Activated CD4-positive, alpha-beta T cell treated with anti-CD3 and anti-CD28 coated beads, Interleukin-2, amount 50 U/mL, for 24 hours (primary cell): ENCODE measurements at regions not wholly inside any gene's neighbourhood (a gene's known extent, or its start where the extent isn't known, plus 50 kb on each side); places are given as distances from the start of the nearest gene placed in this dataset.

Source experiments
- DNase-seq, 2 donors: peaks; one replicate each; pipeline ENCODE4 v3.0.0-alpha.2; 2020; ENCODE audit warnings: low read depth in 1 of 2, low spot score in 1 of 2

GRCh38 chr4:4694827-4695226 lies 153.0 kb upstream of the STX18 start:
- no peak for DNase-seq

- no peak for DNase-seq
These were observed 152.5 kb upstream of the STX18 start for GRCh38 chr4:4694296-4694772.

- DNase-seq, result no peak
These were observed 152.0 kb upstream of the STX18 start for GRCh38 chr4:4693755-4694295.

GRCh38 chr4:4693258-4693657 lies 151.4 kb upstream of the STX18 start:
- DNase-seq, result no peak

- DNase-seq, result no peak
These were observed 149.0 kb upstream of the STX18 start for GRCh38 chr4:4690854-4691253.

GRCh38 chr4:4689694-4690440 lies 148.0 kb upstream of the STX18 start:
- no peak for DNase-seq

- no peak for DNase-seq
These were observed 146.3 kb upstream of the STX18 start for GRCh38 chr4:4687935-4688727.

- DNase-seq, result no peak
These were observed 145.3 kb upstream of the STX18 start for GRCh38 chr4:4687100-4687499.

- DNase-seq, result no peak
These were observed 144.3 kb upstream of the STX18 start for GRCh38 chr4:4685810-4686795.

- DNase-seq, result no peak
These were observed 139.8 kb upstream of the STX18 start for GRCh38 chr4:4681653-4682052.

GRCh38 chr4:4680758-4681157 lies 138.9 kb upstream of the STX18 start:
- DNase-seq, result no peak

GRCh38 chr4:4680243-4680642 lies 138.4 kb upstream of the STX18 start:
- no peak for DNase-seq

GRCh38 chr4:4677556-4678522 lies 136.0 kb upstream of the STX18 start:
- no peak for DNase-seq

GRCh38 chr4:4675641-4676040 lies 133.8 kb upstream of the STX18 start:
- DNase-seq, result no peak

GRCh38 chr4:4675051-4675581 lies 133.3 kb upstream of the STX18 start:
- no peak for DNase-seq

GRCh38 chr4:4673070-4673469 lies 131.2 kb upstream of the STX18 start:
- no peak for DNase-seq

GRCh38 chr4:4672402-4672801 lies 130.6 kb upstream of the STX18 start:
- DNase-seq, result no peak

GRCh38 chr4:4671774-4672349 lies 130.0 kb upstream of the STX18 start:
- DNase-seq, result no peak

GRCh38 chr4:4670869-4671268 lies 129.0 kb upstream of the STX18 start:
- no peak for DNase-seq
